ENCODE measurements at regions not wholly inside any gene's neighbourhood (a gene's known extent, or its start where the extent isn't known, plus 50 kb on each side); places are given as distances from the start of the nearest gene placed in this dataset.

DNA sequence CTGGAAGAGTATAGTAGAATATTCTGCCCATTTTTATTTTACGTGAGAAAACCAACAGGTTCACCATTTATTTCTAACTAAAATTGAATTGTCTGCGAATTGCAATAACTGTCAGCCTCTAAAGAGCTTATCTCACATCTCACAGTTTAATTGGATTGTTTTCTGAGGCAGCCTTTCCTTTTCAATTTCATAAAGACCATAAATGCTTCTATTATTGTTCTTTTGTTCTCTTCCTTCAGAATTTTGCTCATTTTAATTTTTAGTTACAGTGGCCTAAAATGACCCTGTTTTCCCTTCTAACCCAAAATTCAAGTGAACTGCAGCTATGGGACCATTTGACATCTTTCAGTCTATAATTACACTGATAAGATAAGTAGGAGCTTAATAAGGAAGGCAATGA lies 147.6 kb downstream of the KLHL28 start:
- TF ChIP-seq CTCF (IDR thresholded peaks at IDR 0.05; ENCODE audit: control insufficient read depth, insufficient read depth, low read depth, low read length, missing control alignments), result no peak
- H3K4me3 ChIP-seq (ENCODE audit: control insufficient read depth, low read depth, low read length), result no peak overlapping the region
- no peak for DNase-seq (ENCODE audit: low read depth)

- DNase-seq (ENCODE audit: low read depth), result no peak
Observed at GRCh38 chr14:44812672-44813071, 149.1 kb downstream of the KLHL28 start.

DNA sequence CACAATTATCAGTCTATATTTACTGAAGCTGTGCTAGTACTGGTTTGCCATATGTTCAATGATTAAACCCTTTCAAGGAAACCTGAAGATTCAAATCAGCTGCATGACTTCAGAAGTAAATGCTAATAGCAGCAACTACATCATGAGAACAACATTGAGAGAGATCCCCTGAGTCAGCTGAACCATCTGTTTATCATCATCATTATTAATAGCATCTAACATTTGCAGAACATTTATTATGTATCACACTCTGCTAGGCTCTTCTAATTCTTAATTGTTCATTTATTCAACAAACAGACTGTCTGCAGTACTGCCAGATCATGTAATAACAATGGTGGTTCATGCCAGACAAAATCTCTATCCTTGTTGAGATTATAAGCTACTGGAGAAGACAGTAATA lies 157.4 kb downstream of the KLHL28 start:
- H3K4me3 ChIP-seq (ENCODE audit: control insufficient read depth, low read depth, low read length), result no peak overlapping the region
- no peak for DNase-seq (ENCODE audit: low read depth)
- TF ChIP-seq CTCF (IDR thresholded peaks at IDR 0.05; ENCODE audit: control insufficient read depth, insufficient read depth, low read depth, low read length, missing control alignments), result no peak

More at GRCh38 chr14:44812672-44813071, 149.1 kb downstream of the KLHL28 start:
- TF ChIP-seq CTCF (IDR thresholded peaks at IDR 0.05; ENCODE audit: control insufficient read depth, insufficient read depth, low read depth, low read length, missing control alignments), result no peak
- no peak overlapping the region for H3K4me3 ChIP-seq (ENCODE audit: control insufficient read depth, low read depth, low read length)

DNA sequence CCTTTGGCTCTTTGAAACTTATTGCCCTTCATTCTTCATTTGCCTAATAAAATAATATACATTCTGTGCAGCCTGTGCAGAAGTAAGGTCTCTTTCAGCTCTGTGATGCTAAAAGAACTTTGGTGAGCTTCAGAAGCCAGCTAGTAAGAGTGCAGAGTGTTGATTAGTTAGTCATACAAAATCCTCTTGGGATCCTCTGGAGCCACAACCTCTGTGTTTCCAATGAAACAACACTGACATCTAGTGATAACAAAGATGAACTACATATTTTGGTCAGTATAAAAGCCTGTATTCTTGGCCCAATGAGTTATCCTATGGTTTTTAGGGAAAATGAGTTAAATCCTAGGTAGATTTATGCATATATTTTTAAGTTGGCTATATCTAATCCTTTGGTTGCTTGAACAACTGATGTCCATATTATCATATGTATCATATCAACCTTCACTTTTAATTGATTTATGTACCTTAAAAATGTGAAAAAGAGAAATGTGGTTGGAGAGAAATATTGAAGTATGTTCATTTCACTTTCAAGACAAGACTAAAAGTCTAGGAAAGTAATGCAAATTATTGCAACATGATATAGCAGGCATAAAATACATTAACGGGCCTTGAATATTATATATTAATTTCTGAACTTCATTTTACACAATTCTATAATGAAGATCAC lies 158.4 kb downstream of the KLHL28 start:
- no peak overlapping the region for H3K4me3 ChIP-seq (ENCODE audit: control insufficient read depth, low read depth, low read length)
- DNase-seq (ENCODE audit: low read depth), result peak; percentile 23
- peak; percentile 65 for TF ChIP-seq CTCF (IDR thresholded peaks at IDR 0.05; ENCODE audit: control insufficient read depth, insufficient read depth, low read depth, low read length, missing control alignments)

DNA sequence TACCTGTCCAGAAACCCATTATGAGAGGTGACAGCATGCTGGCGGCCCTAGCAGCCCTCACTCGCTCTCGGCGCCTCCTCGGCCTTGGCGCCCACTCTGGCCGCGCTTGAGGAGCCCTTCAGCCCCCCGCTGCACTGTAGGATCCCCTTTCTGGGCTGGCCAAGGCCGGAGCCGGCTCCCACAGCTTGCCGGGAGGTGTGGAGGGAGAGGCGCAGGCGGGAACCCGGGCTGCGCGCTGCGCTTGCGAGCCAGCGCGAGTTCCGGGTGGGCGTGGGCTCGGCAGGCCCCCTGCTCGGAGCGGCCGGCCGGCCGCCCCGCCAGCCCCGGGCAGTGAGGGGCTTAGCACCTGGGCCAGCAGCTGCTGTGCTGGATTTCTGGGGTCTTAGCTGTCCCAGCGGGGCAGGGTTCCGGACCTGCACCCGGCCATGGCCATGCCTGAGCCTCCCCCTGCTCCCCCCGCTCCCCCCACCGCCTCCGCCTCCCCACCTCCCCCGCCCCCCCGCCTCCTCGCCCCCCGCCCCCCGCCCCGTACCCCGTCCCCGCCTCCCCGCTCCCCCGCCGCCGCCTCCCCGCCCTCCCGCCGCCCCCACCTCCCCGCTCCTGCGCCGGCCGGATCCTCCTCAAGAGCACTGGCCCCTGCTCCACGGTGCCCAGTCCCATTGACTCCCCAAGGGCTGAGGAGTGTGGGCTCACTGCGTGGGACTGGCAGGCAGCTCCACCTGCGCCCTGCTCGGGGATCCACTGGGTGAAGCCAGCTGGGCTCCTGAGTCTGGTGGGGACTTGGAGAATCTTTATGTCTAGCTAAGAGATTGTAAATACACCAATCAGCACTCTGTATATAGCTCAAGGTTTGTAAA lies 163.1 kb downstream of the KLHL28 start:
- no peak for DNase-seq (ENCODE audit: low read depth)
- H3K4me3 ChIP-seq (ENCODE audit: control insufficient read depth, low read depth, low read length), result no peak overlapping the region
- TF ChIP-seq CTCF (IDR thresholded peaks at IDR 0.05; ENCODE audit: control insufficient read depth, insufficient read depth, low read depth, low read length, missing control alignments), result no peak

GRCh38 chr14:44795725-44796124 lies 166.0 kb downstream of the KLHL28 start:
- TF ChIP-seq CTCF (IDR thresholded peaks at IDR 0.05; ENCODE audit: control insufficient read depth, insufficient read depth, low read depth, low read length, missing control alignments), result no peak
- no peak overlapping the region for H3K4me3 ChIP-seq (ENCODE audit: control insufficient read depth, low read depth, low read length)
- no peak for DNase-seq (ENCODE audit: low read depth)

All from AG09309 (cell line).